Parathyroid adenoma (tissue), 2 donors: ENCODE measurements at regions not wholly inside any gene's neighbourhood (a gene's known extent, or its start where the extent isn't known, plus 50 kb on each side); places are given as distances from the start of the nearest gene placed in this dataset.

ENCODE experiments used
- H2AFZ ChIP-seq: fragments of 300-600 bp; sonication (generic); one replicate; pipeline ENCODE4 v1.7.0; 2017; ENCODE audit warnings: antibody characterized with exemption, mild to moderate bottlenecking
- H3K27ac ChIP-seq: fragments of 300-600 bp; sonication (generic); one replicate; pipeline ENCODE4 v1.7.0; 2017
- H3K27me3 ChIP-seq: fragments of 300-600 bp; sonication (generic); one replicate; pipeline ENCODE4 v1.7.0; 2017; ENCODE audit warnings: low read length; ENCODE audit not compliant: control insufficient read depth, insufficient read depth
- H3K36me3 ChIP-seq: fragments of 300-600 bp; sonication (generic); one replicate; pipeline ENCODE4 v1.7.0; 2017; ENCODE audit warnings: low read length; ENCODE audit not compliant: control insufficient read depth, insufficient read depth
- H3K4me1 ChIP-seq: fragments of 300-600 bp; sonication (generic); one replicate; pipeline ENCODE4 v1.7.0; 2017; ENCODE audit warnings: control low read depth
- H3K4me2 ChIP-seq: fragments of 300-600 bp; sonication (generic); one replicate; pipeline ENCODE4 v1.7.0; 2017; ENCODE audit warnings: low read length
- H3K4me3 ChIP-seq: fragments of 300-600 bp; sonication (generic); one replicate; pipeline ENCODE4 v1.7.0; 2017; ENCODE audit warnings: low read depth, low read length
- H3K79me2 ChIP-seq: fragments of 300-600 bp; sonication (generic); one replicate; pipeline ENCODE4 v1.7.0; 2017; ENCODE audit warnings: control low read depth
- H3K9ac ChIP-seq: fragments of 300-600 bp; sonication (generic); one replicate; pipeline ENCODE4 v1.7.0; 2017; ENCODE audit warnings: mild to moderate bottlenecking
- H3K9me3 ChIP-seq: fragments of 300-600 bp; sonication (generic); one replicate; pipeline ENCODE4 v1.7.0; 2017; ENCODE audit warnings: low read length; ENCODE audit not compliant: control insufficient read depth
- TF ChIP-seq, protein P1 (sequence below): fragments of 300-600 bp; sonication (generic); IDR thresholded peaks from one replicate; pipeline ENCODE4 v1.7.0; 2017; ENCODE audit warnings: antibody characterized with exemption, mild to moderate bottlenecking
- donor health status: primary hyperparathyroidism.

DNA sequence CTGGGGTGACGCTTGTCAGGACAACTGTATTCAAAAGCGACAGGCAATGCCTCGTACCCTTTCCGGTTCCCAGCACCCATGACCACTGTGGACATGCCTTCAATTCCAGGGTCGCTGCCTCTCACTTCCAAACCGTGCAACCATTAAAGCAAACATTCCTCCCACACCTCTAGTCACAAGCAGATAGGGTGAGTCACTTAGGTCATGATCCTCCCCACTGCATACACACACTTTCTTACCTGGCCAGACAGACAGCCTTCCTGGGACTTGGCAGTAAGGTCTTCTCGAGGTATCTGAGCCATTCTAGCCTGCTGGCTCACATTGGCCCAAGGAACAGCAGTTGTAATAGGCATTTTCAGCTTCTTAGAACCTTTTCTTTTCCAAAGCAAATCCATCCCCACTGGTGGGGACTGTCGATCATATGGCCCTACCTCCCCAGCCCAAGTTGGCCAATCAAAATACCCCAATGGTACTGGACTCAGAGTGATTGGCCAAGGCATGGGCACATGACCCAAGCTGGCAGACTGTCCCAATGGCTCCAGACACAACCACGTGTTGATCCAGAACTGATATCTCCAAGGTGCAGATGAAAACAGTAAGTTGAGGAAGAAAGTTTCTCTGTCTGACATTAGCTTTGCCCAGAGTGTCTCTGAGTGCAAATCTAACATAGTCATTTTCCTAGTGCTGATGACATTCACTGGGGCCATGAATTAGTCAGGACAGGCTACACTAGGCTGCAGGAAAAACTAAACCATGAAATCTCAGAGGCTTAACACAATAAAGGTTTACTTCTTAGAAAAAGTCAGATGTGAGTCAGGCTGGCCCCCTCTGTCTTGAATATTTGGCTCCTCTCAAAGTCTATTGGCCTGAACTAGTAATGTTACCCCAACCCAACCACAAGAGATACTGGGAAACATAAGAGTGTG lies 113.8 kb downstream of the RRAGC start:
- H3K79me2 ChIP-seq, result no peaks in the 10 kb centered on the region
- H3K4me2 ChIP-seq, result no peak overlapping the region
- no peak overlapping the region for H3K27ac ChIP-seq
- H3K36me3 ChIP-seq, result no peaks in the 10 kb centered on the region
- H3K4me1 ChIP-seq, result no peaks in the 10 kb centered on the region
- no peak overlapping the region for H3K9ac ChIP-seq
- H3K4me3 ChIP-seq, result no peak overlapping the region
- no peak overlapping the region for H2AFZ ChIP-seq
- TF ChIP-seq, protein P1, sequence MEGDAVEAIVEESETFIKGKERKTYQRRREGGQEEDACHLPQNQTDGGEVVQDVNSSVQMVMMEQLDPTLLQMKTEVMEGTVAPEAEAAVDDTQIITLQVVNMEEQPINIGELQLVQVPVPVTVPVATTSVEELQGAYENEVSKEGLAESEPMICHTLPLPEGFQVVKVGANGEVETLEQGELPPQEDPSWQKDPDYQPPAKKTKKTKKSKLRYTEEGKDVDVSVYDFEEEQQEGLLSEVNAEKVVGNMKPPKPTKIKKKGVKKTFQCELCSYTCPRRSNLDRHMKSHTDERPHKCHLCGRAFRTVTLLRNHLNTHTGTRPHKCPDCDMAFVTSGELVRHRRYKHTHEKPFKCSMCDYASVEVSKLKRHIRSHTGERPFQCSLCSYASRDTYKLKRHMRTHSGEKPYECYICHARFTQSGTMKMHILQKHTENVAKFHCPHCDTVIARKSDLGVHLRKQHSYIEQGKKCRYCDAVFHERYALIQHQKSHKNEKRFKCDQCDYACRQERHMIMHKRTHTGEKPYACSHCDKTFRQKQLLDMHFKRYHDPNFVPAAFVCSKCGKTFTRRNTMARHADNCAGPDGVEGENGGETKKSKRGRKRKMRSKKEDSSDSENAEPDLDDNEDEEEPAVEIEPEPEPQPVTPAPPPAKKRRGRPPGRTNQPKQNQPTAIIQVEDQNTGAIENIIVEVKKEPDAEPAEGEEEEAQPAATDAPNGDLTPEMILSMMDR, result no peak
- H3K9me3 ChIP-seq, result no peaks in the 10 kb centered on the region
- H3K27me3 ChIP-seq, result no peaks in the 10 kb centered on the region

DNA sequence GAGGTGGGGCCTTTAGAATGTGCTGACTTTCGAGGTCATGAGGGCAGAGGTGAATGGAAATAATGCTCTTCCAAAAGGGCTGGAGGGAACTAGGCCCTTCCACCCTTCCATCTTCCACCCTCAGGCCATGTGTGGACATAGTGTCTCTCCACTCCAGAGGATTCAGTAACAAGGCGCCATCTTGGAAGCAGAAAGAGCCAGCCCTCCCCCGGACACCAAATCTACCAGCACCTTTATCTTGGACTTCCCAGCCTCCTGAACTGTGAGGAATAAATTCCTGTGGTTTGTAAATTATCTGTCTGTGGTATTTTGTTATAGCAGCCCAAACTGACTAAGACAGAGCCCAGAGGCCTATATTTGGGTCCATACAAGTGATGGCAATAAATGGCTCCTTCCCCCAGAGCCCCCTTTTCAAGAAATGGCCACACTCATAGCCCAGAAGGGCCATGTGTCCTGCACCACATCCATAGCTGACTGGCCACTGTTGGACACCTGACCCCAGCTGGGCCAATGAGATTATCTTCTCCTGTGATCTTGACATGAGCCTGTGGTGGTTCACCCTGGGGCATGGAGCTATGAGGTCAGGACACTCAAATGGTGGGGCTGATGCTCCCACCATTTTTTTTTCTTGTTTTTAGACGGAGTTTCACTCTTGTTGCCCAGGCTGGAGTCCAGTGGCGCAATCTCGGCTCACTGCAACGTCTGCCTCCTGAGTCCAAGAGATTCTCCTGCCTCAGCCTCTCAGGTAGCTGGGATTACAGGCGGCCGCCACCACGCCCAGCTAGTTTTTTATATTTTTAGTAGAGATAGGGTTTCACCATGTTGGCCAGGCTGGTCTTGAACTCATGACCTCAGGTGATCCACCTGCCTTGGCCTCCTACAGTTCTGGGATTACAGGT lies 114.9 kb downstream of the RRAGC start:
- Histone ChIP-seq H3K4me1 (no peaks in the 10 kb centered on the region), H3K4me3 (no peak overlapping the region), H3K36me3 (no peaks in the 10 kb centered on the region), H3K79me2 (no peaks in the 10 kb centered on the region), H3K27ac (no peak overlapping the region), H2AFZ (no peak overlapping the region), H3K9ac (no peak overlapping the region), H3K27me3 (no peaks in the 10 kb centered on the region), H3K9me3 (no peaks in the 10 kb centered on the region), H3K4me2 (no peak overlapping the region)
- TF ChIP-seq, protein P1, result no peak

DNA sequence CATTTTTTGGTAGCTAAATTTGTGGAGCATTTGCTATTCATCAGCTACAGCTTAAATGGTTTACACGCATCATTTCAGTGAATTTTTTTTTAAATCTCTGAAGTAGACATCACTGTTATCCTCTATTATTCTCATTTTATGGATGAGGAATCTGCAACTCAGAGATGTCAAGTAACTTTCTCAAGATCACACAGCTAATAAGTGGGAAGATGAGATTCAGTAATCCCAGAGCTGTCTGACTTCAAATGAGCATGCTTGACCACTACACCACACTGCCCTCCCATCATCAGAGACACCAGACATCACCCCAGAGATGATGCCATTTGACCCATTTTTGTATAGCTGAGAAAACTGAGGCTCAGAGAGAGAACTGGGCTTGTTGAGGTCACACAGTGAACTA lies 116.4 kb downstream of the RRAGC start:
- Histone ChIP-seq H3K9ac (no peak overlapping the region), H3K4me2 (no peak overlapping the region), H3K79me2 (no peaks in the 10 kb centered on the region), H3K9me3 (no peaks in the 10 kb centered on the region), H3K36me3 (no peaks in the 10 kb centered on the region), H3K27me3 (no peaks in the 10 kb centered on the region), H3K27ac (no peak overlapping the region), H2AFZ (no peak overlapping the region), H3K4me3 (no peak overlapping the region), H3K4me1 (no peaks in the 10 kb centered on the region)
- TF ChIP-seq, protein P1, result no peak

DNA sequence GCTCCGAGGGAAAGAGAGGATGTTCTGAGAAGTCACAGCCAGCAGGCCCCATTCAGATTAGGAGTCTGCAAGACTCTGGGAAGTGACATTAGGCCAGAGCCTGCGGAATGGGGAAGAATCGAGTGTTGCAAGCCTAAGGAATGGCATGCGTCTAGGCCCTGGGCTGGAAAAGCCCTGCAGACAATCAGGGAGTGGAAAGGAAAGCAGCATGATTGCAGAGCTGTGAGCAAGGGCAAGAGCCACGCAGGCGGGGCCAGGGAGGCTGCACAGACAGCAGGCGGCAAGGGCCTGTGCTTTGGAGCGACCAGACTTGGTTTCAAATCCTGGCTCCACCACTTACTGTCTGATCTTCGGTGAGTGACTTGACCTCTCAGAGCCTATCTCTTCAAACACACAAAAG lies 118.2 kb downstream of the RRAGC start:
- no peaks in the 10 kb centered on the region for H3K27me3 ChIP-seq
- TF ChIP-seq, protein P1, result no peak
- H2AFZ ChIP-seq, result no peak overlapping the region

More for the DNA sequence above, 118.2 kb downstream of the RRAGC start:
- no peaks in the 10 kb centered on the region for H3K9me3 ChIP-seq
- no peak overlapping the region for H3K4me3 ChIP-seq
- H3K27ac ChIP-seq, result no peak overlapping the region
- H3K79me2 ChIP-seq, result no peaks in the 10 kb centered on the region
- no peak overlapping the region for H3K9ac ChIP-seq
- no peak overlapping the region for H3K4me2 ChIP-seq
- no peaks in the 10 kb centered on the region for H3K36me3 ChIP-seq
- no peaks in the 10 kb centered on the region for H3K4me1 ChIP-seq
